ENCODE measurements at regions not wholly inside any gene's neighbourhood (a gene's known extent, or its start where the extent isn't known, plus 50 kb on each side); places are given as distances from the start of the nearest gene placed in this dataset.

- no peak for TF ChIP-seq SIN3A (IDR thresholded peaks at IDR 0.05; ENCODE audit: borderline replicate concordance, insufficient read depth, low read length)
- no peak for TF ChIP-seq REST (IDR thresholded peaks at IDR 0.05; ENCODE audit: insufficient read depth in 1 of 2, low read depth in 2 of 2, low read length in 2 of 2)
- no peak for TF ChIP-seq POLR2AphosphoS5 (IDR thresholded peaks at IDR 0.05; ENCODE audit: low read depth, low read length)
- TF ChIP-seq TAF1 (IDR thresholded peaks at IDR 0.05; ENCODE audit: borderline replicate concordance, insufficient read depth, low read length), result no peak
- TF ChIP-seq FOXP2 (optimal IDR thresholded peaks at IDR 0.05; ENCODE audit: borderline replicate concordance, extremely low read depth, extremely low read length, insufficient read depth), result no peak
Measured at GRCh38 chr14:85054178-85054577, 475.8 kb upstream of the FLRT2 start.

- TF ChIP-seq REST (IDR thresholded peaks at IDR 0.05; ENCODE audit: insufficient read depth in 1 of 2, low read depth in 2 of 2, low read length in 2 of 2), result no peak
- TF ChIP-seq FOXP2 (optimal IDR thresholded peaks at IDR 0.05; ENCODE audit: borderline replicate concordance, extremely low read depth, extremely low read length, insufficient read depth), result no peak
- TF ChIP-seq SIN3A (IDR thresholded peaks at IDR 0.05; ENCODE audit: borderline replicate concordance, insufficient read depth, low read length), result no peak
- no peak for TF ChIP-seq TAF1 (IDR thresholded peaks at IDR 0.05; ENCODE audit: borderline replicate concordance, insufficient read depth, low read length)
- TF ChIP-seq POLR2AphosphoS5 (IDR thresholded peaks at IDR 0.05; ENCODE audit: low read depth, low read length), result no peak
Measured at GRCh38 chr14:85056267-85056666, 473.7 kb upstream of the FLRT2 start.

DNA sequence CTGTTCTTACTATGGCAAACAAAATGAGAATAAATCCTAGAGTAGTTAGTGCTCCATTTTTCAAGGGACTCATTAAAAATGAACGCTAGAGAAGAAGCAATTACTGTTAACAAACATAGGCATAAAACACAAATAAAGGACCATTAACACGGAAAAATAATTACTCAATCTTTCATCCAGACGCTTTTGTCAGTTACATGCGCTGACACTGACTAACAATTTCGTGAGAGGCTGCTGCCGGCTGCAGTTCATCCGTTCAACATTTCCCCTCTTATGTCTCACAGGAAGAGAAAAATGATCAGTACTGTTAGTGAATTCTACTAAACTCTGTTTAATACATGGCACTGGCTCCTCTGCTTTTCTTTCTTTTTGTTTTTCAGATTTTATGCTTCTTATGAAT is 472.7 kb upstream of the FLRT2 start:
- no peak for TF ChIP-seq POLR2AphosphoS5 (IDR thresholded peaks at IDR 0.05; ENCODE audit: low read depth, low read length)
- TF ChIP-seq FOXP2 (optimal IDR thresholded peaks at IDR 0.05; ENCODE audit: borderline replicate concordance, extremely low read depth, extremely low read length, insufficient read depth), result no peak
- TF ChIP-seq REST (IDR thresholded peaks at IDR 0.05; ENCODE audit: insufficient read depth in 1 of 2, low read depth in 2 of 2, low read length in 2 of 2), result no peak
- TF ChIP-seq TAF1 (IDR thresholded peaks at IDR 0.05; ENCODE audit: borderline replicate concordance, insufficient read depth, low read length), result no peak
- no peak for TF ChIP-seq SIN3A (IDR thresholded peaks at IDR 0.05; ENCODE audit: borderline replicate concordance, insufficient read depth, low read length)

DNA sequence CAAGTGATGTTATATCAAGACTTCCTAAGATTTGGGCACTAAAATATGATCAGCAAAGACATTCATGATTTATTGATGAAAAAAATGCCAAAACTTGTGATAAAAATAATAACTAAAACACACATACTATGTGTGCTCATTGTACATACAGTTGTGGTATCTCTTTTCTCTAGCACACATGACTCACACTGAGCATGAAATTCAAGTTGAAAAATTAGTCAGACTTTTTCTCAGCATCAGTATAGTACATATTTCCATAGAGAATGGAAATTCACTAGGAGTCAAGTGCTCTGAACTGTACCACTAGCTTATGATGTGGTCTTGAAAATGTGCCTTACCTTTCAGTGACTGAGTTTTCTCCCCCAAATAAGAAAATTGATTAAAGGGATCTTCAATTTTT is 471.8 kb upstream of the FLRT2 start:
- no peak for TF ChIP-seq SIN3A (IDR thresholded peaks at IDR 0.05; ENCODE audit: borderline replicate concordance, insufficient read depth, low read length)
- no peak for TF ChIP-seq TAF1 (IDR thresholded peaks at IDR 0.05; ENCODE audit: borderline replicate concordance, insufficient read depth, low read length)
- no peak for TF ChIP-seq POLR2AphosphoS5 (IDR thresholded peaks at IDR 0.05; ENCODE audit: low read depth, low read length)
- no peak for TF ChIP-seq FOXP2 (optimal IDR thresholded peaks at IDR 0.05; ENCODE audit: borderline replicate concordance, extremely low read depth, extremely low read length, insufficient read depth)
- no peak for TF ChIP-seq REST (IDR thresholded peaks at IDR 0.05; ENCODE audit: insufficient read depth in 1 of 2, low read depth in 2 of 2, low read length in 2 of 2)

DNA sequence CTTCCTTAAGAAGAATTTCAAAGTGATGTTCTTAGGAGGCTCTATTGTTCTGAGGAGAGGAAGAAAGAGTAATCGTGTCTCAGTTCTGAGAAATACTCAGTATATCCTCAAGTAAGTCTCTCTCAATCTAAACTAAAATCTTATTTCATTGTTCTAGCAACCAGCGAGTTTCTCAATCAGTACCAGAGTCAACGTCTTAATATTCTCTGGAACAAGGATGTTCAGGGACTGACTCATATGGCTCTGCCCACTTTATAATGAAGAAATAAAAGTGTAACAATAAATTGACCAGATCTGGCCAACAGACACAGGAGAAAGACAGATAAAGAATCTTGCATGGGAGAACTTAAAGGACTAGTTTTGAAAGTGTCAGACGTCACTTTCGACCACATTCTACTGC is 469.8 kb upstream of the FLRT2 start:
- no peak for TF ChIP-seq TAF1 (IDR thresholded peaks at IDR 0.05; ENCODE audit: borderline replicate concordance, insufficient read depth, low read length)
- TF ChIP-seq FOXP2 (optimal IDR thresholded peaks at IDR 0.05; ENCODE audit: borderline replicate concordance, extremely low read depth, extremely low read length, insufficient read depth), result no peak
- TF ChIP-seq REST (IDR thresholded peaks at IDR 0.05; ENCODE audit: insufficient read depth in 1 of 2, low read depth in 2 of 2, low read length in 2 of 2), result no peak
- TF ChIP-seq SIN3A (IDR thresholded peaks at IDR 0.05; ENCODE audit: borderline replicate concordance, insufficient read depth, low read length), result no peak
- no peak for TF ChIP-seq POLR2AphosphoS5 (IDR thresholded peaks at IDR 0.05; ENCODE audit: low read depth, low read length)
